ENCODE measurements at regions not wholly inside any gene's neighbourhood (a gene's known extent, or its start where the extent isn't known, plus 50 kb on each side); places are given as distances from the start of the nearest gene placed in this dataset.

GRCh38 chr3:5638550-5638949, 451.0 kb downstream of the EDEM1 start:
- TF ChIP-seq PATZ1 (CRISPR knock-in tag; IDR thresholded peaks at IDR 0.05; ENCODE audit: borderline replicate concordance) (no peak), ZC3H10 (CRISPR knock-in tag; IDR thresholded peaks at IDR 0.05) (no peak), ISL1 (CRISPR knock-in tag; IDR thresholded peaks at IDR 0.05) (no peak), ARNTL (CRISPR knock-in tag; IDR thresholded peaks at IDR 0.05; ENCODE audit: borderline replicate concordance, low read depth) (no peak), ZFP30 (CRISPR knock-in tag; IDR thresholded peaks at IDR 0.05) (no peak), OSR1 (CRISPR knock-in tag; IDR thresholded peaks at IDR 0.05) (no peak)
- TF ChIP-seq, protein P1, sequence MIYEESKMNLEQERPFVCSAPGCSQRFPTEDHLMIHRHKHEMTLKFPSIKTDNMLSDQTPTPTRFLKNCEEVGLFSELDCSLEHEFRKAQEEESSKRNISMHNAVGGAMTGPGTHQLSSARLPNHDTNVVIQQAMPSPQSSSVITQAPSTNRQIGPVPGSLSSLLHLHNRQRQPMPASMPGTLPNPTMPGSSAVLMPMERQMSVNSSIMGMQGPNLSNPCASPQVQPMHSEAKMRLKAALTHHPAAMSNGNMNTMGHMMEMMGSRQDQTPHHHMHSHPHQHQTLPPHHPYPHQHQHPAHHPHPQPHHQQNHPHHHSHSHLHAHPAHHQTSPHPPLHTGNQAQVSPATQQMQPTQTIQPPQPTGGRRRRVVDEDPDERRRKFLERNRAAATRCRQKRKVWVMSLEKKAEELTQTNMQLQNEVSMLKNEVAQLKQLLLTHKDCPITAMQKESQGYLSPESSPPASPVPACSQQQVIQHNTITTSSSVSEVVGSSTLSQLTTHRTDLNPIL (CRISPR knock-in tag; IDR thresholded peaks at IDR 0.05; ENCODE audit: low read depth), result no peak
- TF ChIP-seq, protein P2, sequence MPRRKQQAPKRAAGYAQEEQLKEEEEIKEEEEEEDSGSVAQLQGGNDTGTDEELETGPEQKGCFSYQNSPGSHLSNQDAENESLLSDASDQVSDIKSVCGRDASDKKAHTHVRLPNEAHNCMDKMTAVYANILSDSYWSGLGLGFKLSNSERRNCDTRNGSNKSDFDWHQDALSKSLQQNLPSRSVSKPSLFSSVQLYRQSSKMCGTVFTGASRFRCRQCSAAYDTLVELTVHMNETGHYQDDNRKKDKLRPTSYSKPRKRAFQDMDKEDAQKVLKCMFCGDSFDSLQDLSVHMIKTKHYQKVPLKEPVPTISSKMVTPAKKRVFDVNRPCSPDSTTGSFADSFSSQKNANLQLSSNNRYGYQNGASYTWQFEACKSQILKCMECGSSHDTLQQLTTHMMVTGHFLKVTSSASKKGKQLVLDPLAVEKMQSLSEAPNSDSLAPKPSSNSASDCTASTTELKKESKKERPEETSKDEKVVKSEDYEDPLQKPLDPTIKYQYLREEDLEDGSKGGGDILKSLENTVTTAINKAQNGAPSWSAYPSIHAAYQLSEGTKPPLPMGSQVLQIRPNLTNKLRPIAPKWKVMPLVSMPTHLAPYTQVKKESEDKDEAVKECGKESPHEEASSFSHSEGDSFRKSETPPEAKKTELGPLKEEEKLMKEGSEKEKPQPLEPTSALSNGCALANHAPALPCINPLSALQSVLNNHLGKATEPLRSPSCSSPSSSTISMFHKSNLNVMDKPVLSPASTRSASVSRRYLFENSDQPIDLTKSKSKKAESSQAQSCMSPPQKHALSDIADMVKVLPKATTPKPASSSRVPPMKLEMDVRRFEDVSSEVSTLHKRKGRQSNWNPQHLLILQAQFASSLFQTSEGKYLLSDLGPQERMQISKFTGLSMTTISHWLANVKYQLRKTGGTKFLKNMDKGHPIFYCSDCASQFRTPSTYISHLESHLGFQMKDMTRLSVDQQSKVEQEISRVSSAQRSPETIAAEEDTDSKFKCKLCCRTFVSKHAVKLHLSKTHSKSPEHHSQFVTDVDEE (CRISPR knock-in tag; IDR thresholded peaks at IDR 0.05), result no peak
